ENCODE measurements at regions not wholly inside any gene's neighbourhood (a gene's known extent, or its start where the extent isn't known, plus 50 kb on each side); places are given as distances from the start of the nearest gene placed in this dataset.

DNA sequence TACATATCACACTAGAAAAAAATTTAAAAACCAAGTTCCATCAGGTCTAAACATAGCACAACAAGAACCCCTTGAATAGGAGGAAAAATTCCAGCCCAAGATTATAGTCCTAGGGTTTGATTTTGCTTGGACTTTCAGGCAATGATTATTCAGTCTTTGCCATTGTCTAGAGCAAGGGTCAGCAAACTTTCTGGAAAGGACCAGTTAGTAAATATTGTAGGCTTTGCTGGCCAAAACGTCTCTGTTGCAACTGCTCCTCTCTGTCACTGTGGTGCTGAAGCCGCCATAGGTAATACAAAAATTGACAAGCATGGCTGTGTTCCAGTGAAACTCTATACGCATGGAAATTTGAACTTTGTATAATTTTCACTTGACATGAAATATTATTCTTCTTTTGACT, 95.5 kb upstream of the UBAC2 start:
- TF ChIP-seq, protein P1, sequence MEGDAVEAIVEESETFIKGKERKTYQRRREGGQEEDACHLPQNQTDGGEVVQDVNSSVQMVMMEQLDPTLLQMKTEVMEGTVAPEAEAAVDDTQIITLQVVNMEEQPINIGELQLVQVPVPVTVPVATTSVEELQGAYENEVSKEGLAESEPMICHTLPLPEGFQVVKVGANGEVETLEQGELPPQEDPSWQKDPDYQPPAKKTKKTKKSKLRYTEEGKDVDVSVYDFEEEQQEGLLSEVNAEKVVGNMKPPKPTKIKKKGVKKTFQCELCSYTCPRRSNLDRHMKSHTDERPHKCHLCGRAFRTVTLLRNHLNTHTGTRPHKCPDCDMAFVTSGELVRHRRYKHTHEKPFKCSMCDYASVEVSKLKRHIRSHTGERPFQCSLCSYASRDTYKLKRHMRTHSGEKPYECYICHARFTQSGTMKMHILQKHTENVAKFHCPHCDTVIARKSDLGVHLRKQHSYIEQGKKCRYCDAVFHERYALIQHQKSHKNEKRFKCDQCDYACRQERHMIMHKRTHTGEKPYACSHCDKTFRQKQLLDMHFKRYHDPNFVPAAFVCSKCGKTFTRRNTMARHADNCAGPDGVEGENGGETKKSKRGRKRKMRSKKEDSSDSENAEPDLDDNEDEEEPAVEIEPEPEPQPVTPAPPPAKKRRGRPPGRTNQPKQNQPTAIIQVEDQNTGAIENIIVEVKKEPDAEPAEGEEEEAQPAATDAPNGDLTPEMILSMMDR (IDR thresholded peaks at IDR 0.05; ENCODE audit: insufficient read depth, missing control alignments): no peak
- DNase-seq (ENCODE audit: insufficient read length, low spot score) (no peak), FAIRE-seq (no peak)

DNA sequence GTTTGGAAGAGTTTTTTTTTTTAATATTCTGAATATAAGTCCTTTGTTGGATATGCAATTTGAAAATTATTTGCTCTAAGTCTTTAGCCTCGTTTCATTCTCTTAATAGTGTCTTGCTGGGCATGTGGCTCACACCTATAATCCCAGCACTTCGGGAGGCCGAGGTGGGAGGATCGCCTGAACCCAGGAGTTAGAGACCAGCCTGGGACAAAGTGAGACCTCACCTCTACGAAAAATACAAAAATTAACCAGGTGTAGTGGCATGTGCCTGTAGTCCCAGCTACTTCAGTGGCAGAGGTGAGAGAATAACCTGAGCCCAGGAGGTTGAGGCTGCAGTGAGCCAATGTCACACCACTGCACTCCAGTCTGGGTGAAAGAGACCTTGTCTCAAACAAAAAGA, 87.3 kb upstream of the UBAC2 start:
- FAIRE-seq: no peak
- TF ChIP-seq, protein P1 (IDR thresholded peaks at IDR 0.05; ENCODE audit: insufficient read depth, missing control alignments): no peak

DNA sequence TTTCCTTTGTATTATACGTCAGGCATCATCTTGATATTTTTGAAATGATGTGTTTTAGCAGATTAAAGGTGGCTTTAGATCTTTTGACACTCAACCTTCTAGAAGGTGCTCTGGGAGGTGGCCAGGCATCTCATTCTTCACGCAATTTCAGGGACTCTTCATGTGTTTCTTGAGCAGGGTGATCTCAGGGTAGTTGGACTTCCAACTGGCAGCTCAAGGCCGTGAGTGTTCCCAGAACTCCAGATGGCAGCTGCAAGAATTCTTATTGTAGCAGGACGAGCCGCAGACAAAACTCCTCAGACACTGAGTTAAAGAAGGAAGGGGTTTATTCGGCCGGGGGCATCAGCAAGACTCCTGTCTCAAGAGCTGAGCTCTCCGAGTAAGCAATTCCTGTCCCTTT, 82.5 kb upstream of the UBAC2 start:
- FAIRE-seq (no peak), DNase-seq (ENCODE audit: insufficient read length, low spot score) (no peak)
- TF ChIP-seq, protein P1 (IDR thresholded peaks at IDR 0.05; ENCODE audit: insufficient read depth, missing control alignments): no peak

More for the DNA sequence above, 87.3 kb upstream of the UBAC2 start:
- no peak for DNase-seq (ENCODE audit: insufficient read length, low spot score)

DNA sequence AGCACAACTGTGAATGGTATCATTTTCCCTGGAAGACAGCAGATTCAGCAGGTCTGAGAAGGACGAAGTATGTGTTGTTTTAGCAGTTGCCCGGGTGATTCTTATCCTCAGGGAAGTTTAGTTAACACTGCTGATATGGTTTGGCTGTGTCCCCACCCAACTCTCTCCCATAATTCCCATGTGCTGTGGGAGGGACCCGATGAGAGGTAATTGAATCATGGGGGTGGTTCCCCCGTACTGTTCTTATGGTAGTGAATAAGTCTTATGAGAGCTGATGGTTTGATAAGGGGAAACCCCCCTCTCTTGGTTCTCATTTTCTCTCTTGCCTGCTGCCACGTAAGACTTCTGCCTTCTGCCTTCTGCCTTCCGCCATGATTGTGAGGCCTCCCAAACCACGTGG, 81.0 kb upstream of the UBAC2 start:
- no peak for FAIRE-seq
- TF ChIP-seq, protein P1 (IDR thresholded peaks at IDR 0.05; ENCODE audit: insufficient read depth, missing control alignments): no peak
- no peak for DNase-seq (ENCODE audit: insufficient read length, low spot score)

DNA sequence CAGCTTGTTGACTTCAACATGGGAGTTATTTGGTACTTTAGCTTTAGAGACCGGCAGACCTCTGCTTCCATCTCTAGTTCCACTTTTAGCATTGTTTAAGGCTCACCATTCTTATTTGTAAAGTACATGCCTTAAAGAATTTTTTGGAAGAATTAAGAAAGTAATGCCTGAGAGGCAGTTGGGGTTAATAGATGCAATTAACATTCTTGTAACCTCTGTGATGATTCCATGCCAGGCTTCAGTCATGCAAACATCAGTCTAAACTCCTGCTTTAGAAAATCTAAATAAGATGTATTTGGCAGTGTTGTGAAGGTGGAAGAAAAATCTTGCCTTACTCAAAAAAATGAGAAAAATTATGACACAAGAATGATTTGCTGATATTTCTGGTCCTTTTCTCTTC, 79.9 kb upstream of the UBAC2 start:
- TF ChIP-seq, protein P1 (IDR thresholded peaks at IDR 0.05; ENCODE audit: insufficient read depth, missing control alignments): no peak
- DNase-seq (ENCODE audit: insufficient read length, low spot score) (no peak), FAIRE-seq (no peak)

DNA sequence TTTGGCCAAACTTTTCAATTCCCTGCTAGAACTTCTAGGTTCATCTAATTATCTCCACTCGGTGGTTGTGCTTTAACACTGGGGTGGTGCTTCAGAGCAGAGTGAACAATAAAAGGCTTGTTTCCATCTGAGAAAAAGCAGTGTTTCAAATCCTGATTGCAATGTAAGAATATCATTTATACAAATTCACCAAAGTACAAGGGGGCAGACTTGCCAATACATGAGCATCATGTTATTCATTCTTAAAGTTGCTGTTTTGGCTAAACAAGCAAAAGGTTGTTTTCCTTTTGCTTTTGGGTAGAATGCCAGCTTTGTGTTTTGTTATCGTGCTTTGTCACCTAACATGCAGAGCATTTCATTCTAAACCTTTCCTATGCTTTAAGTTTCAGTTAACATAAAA, 78.5 kb upstream of the UBAC2 start:
- DNase-seq (ENCODE audit: insufficient read length, low spot score): no peak
- FAIRE-seq: peak; percentile 80
- TF ChIP-seq, protein P1 (IDR thresholded peaks at IDR 0.05; ENCODE audit: insufficient read depth, missing control alignments): no peak

DNA sequence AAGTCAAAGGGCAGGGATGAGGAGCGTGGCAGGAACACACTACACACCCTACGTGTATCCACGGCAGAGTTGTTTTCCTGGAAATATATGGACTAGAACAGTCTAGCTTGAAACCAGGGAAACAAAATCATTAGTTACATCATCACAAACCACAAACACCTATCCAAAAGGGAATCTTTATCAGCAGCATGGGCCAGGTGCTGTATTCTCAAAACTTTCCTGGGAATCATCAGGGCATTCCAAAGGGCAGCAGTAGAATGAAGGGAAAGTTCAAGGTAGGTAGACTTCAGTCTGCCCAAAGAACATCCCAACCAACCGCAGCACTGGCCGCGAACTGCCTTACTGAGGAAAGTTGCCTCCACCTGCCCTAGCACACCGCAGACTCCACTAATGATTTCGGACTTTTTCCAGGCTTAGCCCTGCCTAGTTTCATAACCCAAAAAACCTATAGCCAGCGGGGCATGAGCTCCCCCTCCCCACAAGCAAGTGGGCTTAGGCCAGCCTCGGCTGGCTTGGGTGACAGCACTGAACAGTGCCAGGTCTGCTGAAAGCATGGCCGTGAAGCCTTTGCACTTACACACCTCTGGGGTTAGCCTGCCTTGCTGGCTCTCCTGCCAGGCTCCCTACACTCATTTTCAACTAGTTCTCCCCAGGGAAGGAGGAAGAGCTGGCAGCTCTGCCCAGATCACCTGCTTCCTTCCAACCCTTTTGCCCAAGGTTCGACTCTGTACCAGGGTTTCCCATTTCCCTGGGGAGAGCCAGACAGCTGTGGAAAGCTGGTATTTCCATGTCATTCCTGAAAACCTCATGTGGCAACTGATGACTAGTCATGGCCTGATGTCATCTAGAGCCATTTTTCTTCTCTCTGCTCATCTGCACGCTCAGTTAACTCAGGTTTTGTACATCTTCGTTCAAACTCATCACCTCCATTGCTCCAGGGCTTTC, 77.3 kb upstream of the UBAC2 start:
- TF ChIP-seq, protein P1 (IDR thresholded peaks at IDR 0.05; ENCODE audit: insufficient read depth, missing control alignments): no peak
- DNase-seq (ENCODE audit: insufficient read length, low spot score): no peak
- FAIRE-seq: peak; percentile 29
